Endothelial cell (in vitro differentiated cells): ENCODE measurements at regions not wholly inside any gene's neighbourhood (a gene's known extent, or its start where the extent isn't known, plus 50 kb on each side); places are given as distances from the start of the nearest gene placed in this dataset.

Source experiments
- DNase-seq: peaks from one replicate; pipeline ENCODE4 v3.0.0; 2021; ENCODE audit warnings: low spot score
- H3K27ac Mint-ChIP-seq: one replicate; pipeline ENCODE4 v1.8.0; 2021; ENCODE audit warnings: mixed read lengths, inconsistent platforms; ENCODE audit not compliant: unreplicated experiment
- H3K27me3 Mint-ChIP-seq: one replicate; pipeline ENCODE4 v1.8.0; 2021; ENCODE audit warnings: mild to moderate bottlenecking, moderate library complexity, mixed read lengths, inconsistent platforms; ENCODE audit not compliant: unreplicated experiment
- H3K36me3 Mint-ChIP-seq: one replicate; pipeline ENCODE4 v1.8.0; 2021; ENCODE audit warnings: mild to moderate bottlenecking, low read depth, mixed read lengths, inconsistent platforms; ENCODE audit not compliant: unreplicated experiment
- H3K4me1 Mint-ChIP-seq: one replicate; pipeline ENCODE4 v1.8.0; 2021; ENCODE audit warnings: mild to moderate bottlenecking, mixed read lengths, inconsistent platforms; ENCODE audit not compliant: unreplicated experiment
- H3K4me3 Mint-ChIP-seq: one replicate; pipeline ENCODE4 v1.8.0; 2021; ENCODE audit warnings: mild to moderate bottlenecking, mixed read lengths, inconsistent platforms; ENCODE audit not compliant: unreplicated experiment
- H3K9me3 Mint-ChIP-seq: one replicate; pipeline ENCODE4 v1.8.0; 2021; ENCODE audit warnings: mixed read lengths, inconsistent platforms; ENCODE audit not compliant: unreplicated experiment
- TF ChIP-seq, protein P1 (sequence below): fragments of 200-600 bp; sonication (generic); IDR thresholded peaks from one replicate; pipeline ENCODE4 v1.5.0; 2021; ENCODE audit warnings: antibody characterized with exemption; ENCODE audit not compliant: unreplicated experiment

DNA sequence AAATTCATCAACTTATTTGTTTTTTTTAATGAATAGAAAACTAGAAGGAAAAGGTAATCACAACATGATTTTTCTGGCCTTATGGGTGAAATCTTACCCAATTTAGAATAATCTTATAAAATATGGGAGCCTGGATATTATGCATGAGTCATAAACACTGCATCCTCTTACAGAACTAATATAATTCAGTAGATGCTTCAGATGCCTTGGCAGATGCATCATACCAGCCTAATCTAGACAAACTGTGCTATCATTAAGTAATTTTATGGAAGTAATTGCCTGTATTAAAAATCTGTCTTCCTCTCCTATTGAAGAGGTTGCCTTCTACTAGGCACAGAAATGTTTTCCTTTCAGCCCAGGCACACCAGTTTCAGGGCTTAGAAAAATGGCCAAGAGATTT, 2384.6 kb upstream of the WWC1 start:
- H3K4me1 Mint-ChIP-seq = no peaks in the 10 kb centered on the region
- TF ChIP-seq, protein P1, sequence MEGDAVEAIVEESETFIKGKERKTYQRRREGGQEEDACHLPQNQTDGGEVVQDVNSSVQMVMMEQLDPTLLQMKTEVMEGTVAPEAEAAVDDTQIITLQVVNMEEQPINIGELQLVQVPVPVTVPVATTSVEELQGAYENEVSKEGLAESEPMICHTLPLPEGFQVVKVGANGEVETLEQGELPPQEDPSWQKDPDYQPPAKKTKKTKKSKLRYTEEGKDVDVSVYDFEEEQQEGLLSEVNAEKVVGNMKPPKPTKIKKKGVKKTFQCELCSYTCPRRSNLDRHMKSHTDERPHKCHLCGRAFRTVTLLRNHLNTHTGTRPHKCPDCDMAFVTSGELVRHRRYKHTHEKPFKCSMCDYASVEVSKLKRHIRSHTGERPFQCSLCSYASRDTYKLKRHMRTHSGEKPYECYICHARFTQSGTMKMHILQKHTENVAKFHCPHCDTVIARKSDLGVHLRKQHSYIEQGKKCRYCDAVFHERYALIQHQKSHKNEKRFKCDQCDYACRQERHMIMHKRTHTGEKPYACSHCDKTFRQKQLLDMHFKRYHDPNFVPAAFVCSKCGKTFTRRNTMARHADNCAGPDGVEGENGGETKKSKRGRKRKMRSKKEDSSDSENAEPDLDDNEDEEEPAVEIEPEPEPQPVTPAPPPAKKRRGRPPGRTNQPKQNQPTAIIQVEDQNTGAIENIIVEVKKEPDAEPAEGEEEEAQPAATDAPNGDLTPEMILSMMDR = no peak
- no peak overlapping the region for H3K27ac Mint-ChIP-seq
- no peak overlapping the region for H3K4me3 Mint-ChIP-seq
- H3K36me3 Mint-ChIP-seq = no peaks in the 10 kb centered on the region
- H3K9me3 Mint-ChIP-seq = no peaks in the 10 kb centered on the region
- H3K27me3 Mint-ChIP-seq = no peaks in the 10 kb centered on the region
- no peak for DNase-seq

DNA sequence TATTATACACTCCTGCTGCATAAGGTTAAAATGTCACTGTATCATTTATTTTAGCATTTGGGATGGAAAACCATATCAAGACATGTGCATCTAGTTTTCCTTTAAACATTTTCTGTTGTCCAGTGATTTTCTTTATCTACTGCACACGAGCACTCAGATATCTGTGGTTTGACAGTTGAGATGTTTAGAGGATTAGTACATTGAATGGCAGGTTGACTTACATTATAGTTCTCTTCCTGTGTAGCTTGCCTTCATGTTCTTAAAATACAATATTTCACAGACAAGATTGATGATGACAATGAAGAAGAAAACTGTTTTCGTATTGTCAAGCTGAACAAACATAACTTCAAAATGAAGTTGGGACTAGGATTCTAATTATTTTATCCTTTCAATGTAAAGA, 2378.4 kb upstream of the WWC1 start:
- Mint-ChIP-seq H3K36me3 (no peaks in the 10 kb centered on the region), H3K27ac (no peak overlapping the region), H3K4me3 (no peak overlapping the region), H3K9me3 (no peaks in the 10 kb centered on the region), H3K4me1 (no peaks in the 10 kb centered on the region), H3K27me3 (no peaks in the 10 kb centered on the region)
- TF ChIP-seq, protein P1 = no peak
- DNase-seq = no peak

DNA sequence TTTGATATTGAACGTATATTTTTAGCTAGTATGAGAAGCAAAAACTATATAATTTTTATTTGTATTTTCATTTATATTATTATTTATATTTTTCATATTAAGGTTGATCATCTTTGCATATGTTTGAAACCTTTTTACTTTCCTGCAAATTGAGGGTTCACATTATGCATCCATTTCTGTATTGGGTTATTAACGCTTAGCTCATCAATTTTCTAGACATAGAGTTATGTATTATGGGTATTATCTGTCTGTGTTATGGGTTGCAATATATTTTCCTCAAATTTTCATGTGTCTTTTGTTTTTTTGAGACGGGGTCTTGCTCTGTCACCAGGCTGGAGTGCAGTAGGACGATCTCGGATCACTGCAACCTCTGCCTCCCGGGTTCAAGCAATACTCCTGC, 2377.0 kb upstream of the WWC1 start:
- TF ChIP-seq, protein P1 = no peak
- H3K36me3 Mint-ChIP-seq = no peaks in the 10 kb centered on the region
- no peaks in the 10 kb centered on the region for H3K27me3 Mint-ChIP-seq
- DNase-seq = no peak
- no peaks in the 10 kb centered on the region for H3K4me1 Mint-ChIP-seq
- no peak overlapping the region for H3K4me3 Mint-ChIP-seq
- H3K27ac Mint-ChIP-seq = no peak overlapping the region
- no peaks in the 10 kb centered on the region for H3K9me3 Mint-ChIP-seq

DNA sequence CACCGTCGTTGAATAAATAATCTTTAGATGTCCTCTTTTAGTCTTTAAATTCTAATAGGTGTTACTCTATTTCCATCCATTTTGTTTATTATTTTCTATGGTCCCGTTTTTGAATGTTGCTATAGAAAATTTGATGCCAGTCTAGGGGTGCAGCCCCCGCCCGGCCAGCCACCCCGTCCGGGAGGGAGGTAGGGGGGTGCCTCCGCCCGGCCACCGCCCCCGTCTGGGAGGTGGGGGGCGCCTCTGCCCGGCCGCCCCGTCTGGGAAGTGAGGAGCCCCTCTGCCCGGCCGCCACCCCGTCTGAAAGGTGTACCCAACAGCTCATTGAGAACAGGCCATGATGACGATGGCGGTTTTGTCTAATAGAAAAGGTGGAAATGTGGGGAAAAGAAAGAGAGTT, 2372.2 kb upstream of the WWC1 start:
- Mint-ChIP-seq H3K36me3 (no peaks in the 10 kb centered on the region), H3K27me3 (no peaks in the 10 kb centered on the region), H3K27ac (no peak overlapping the region), H3K9me3 (no peaks in the 10 kb centered on the region), H3K4me1 (no peaks in the 10 kb centered on the region), H3K4me3 (no peak overlapping the region)
- no peak for DNase-seq
- TF ChIP-seq, protein P1 = no peak

DNA sequence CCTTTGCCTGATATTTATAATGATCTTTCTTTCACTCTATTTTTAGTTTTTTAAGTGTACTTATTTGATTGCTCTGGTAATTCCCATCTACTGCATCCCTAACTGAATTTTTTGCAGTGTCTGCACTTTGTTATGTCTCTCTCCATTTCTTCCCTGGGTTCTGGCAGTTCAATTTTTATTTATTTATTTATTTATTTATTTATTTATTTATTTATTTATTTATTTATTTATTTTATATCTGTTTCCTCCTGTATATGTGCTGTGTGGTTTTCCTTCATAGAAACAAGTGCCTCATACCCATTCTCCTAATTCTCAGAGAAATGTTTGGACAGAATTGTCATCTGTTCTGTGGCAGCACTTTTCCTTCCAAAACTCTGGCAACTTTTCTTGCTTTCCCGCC, 2370.8 kb upstream of the WWC1 start:
- H3K4me1 Mint-ChIP-seq = no peaks in the 10 kb centered on the region
- TF ChIP-seq, protein P1 = no peak
- H3K4me3 Mint-ChIP-seq = no peak overlapping the region
- H3K36me3 Mint-ChIP-seq = no peaks in the 10 kb centered on the region
- no peak overlapping the region for H3K27ac Mint-ChIP-seq
- no peak for DNase-seq
- H3K9me3 Mint-ChIP-seq = no peaks in the 10 kb centered on the region
- H3K27me3 Mint-ChIP-seq = no peaks in the 10 kb centered on the region
